Endodermal cell (in vitro differentiated cells): ENCODE measurements at regions not wholly inside any gene's neighbourhood (a gene's known extent, or its start where the extent isn't known, plus 50 kb on each side); places are given as distances from the start of the nearest gene placed in this dataset.

Source experiments
- DNase-seq: peaks from one replicate; pipeline ENCODE4 v3.0.0-alpha.2; 2017
- H3K27ac ChIP-seq: 2 replicates; pipeline ENCODE4 v1.5.1; 2013; ENCODE audit warnings: mild to moderate bottlenecking, low read depth, low read length, moderate library complexity
- H3K27me3 ChIP-seq: 2 replicates; pipeline ENCODE4 v1.6.1; 2013; ENCODE audit warnings: mild to moderate bottlenecking, low read length, moderate library complexity; ENCODE audit not compliant: insufficient read depth, control insufficient read depth, poor library complexity, severe bottlenecking
- H3K36me3 ChIP-seq: 2 replicates; pipeline ENCODE4 v1.7.0; 2013; ENCODE audit warnings: mild to moderate bottlenecking, low read length, moderate library complexity; ENCODE audit not compliant: control insufficient read depth, insufficient read depth
- H3K4me1 ChIP-seq: one replicate; pipeline ENCODE4 v1.7.0; 2013; ENCODE audit warnings: low read length; ENCODE audit not compliant: control insufficient read depth, insufficient read depth
- H3K4me3 ChIP-seq: 2 replicates; pipeline ENCODE4 v1.5.1; 2013; ENCODE audit warnings: mild to moderate bottlenecking, low read length, moderate library complexity
- H3K9ac ChIP-seq: 2 replicates; pipeline ENCODE4 v1.6.1; 2013; ENCODE audit warnings: mild to moderate bottlenecking, low read length, moderate library complexity; ENCODE audit not compliant: poor library complexity, severe bottlenecking; ENCODE audit errors: extremely low read depth
- H3K9me3 ChIP-seq: 2 replicates; pipeline ENCODE4 v1.6.1; 2013; ENCODE audit warnings: mild to moderate bottlenecking, low read length, moderate library complexity; ENCODE audit not compliant: control insufficient read depth
- H3K27ac Mint-ChIP-seq: 2 replicates; pipeline ENCODE4 v1.8.0; 2020; ENCODE audit warnings: mixed read lengths
- H3K27me3 Mint-ChIP-seq: 2 replicates; pipeline ENCODE4 v1.8.0; 2021; ENCODE audit warnings: mild to moderate bottlenecking, mixed read lengths; ENCODE audit not compliant: insufficient read depth
- H3K36me3 Mint-ChIP-seq: 2 replicates; pipeline ENCODE4 v1.8.0; 2020; ENCODE audit warnings: low read depth, mixed read lengths
- H3K4me1 Mint-ChIP-seq: 2 replicates; pipeline ENCODE4 v1.8.0; 2020; ENCODE audit warnings: mixed read lengths
- H3K4me3 Mint-ChIP-seq: 2 replicates; pipeline ENCODE4 v1.8.0; 2020; ENCODE audit warnings: mild to moderate bottlenecking, moderate library complexity, mixed read lengths
- H3K9me3 Mint-ChIP-seq: 2 replicates; pipeline ENCODE4 v1.8.0; 2020; ENCODE audit warnings: mild to moderate bottlenecking, mixed read lengths
- CTCF ChIP-seq: fragments of 200-600 bp; sonication (generic); conservative IDR thresholded peaks from 2 replicates; pipeline ENCODE4 v1.5.0; 2021; ENCODE audit warnings: antibody characterized with exemption, mild to moderate bottlenecking
- WGBS, 2 experiments: methylation state at CpG; one replicate each; pipeline versions ENCODE4 v1.1.5 to v1.1.7; 2013; ENCODE audit warnings: missing lambda C conversion rate in 2 of 2, mixed read lengths in 1 of 2; ENCODE audit not compliant: insufficient coverage in 1 of 2, insufficient read length in 1 of 2; 5-methylcytosine and 5-hydroxymethylcytosine counted together

- H3K4me3 Mint-ChIP-seq = no peak overlapping the region
- H3K9ac ChIP-seq = no peak overlapping the region
- H3K27me3 ChIP-seq = no peaks in the 10 kb centered on the region
- WGBS, 2 experiments = 93 to 95% methylated on average over 4 to 8 of the region's 8 CpGs
- no peak overlapping the region for H3K27ac Mint-ChIP-seq
- H3K9me3 Mint-ChIP-seq = no peaks in the 10 kb centered on the region
- H3K9me3 ChIP-seq = no peaks in the 10 kb centered on the region
- H3K27me3 Mint-ChIP-seq = peaks cover 2% of the 10 kb centered on the region
- TF ChIP-seq CTCF = no peak
- no peaks in the 10 kb centered on the region for H3K36me3 ChIP-seq
- peaks cover 16% of the 10 kb centered on the region for H3K4me1 Mint-ChIP-seq
- no peaks in the 10 kb centered on the region for H3K4me1 ChIP-seq
- H3K4me3 ChIP-seq = no peak overlapping the region
- no peak for DNase-seq
- no peak overlapping the region for H3K27ac ChIP-seq
- no peaks in the 10 kb centered on the region for H3K36me3 Mint-ChIP-seq
Measured at GRCh38 chr1:83756984-83757717, 241.8 kb downstream of the TTLL7 start.

GRCh38 chr1:83751602-83752001 lies 247.3 kb downstream of the TTLL7 start:
- peak overlapping the region; percentile 39 for H3K4me3 ChIP-seq
- WGBS, 2 experiments = 86% methylated on average over 1 of the region's 2 CpGs
- Mint-ChIP-seq H3K4me3 (no peak overlapping the region), H3K36me3 (no peaks in the 10 kb centered on the region), H3K27me3 (no peaks in the 10 kb centered on the region), H3K4me1 (peaks cover 19% of the 10 kb centered on the region), H3K9me3 (peaks cover 12% of the 10 kb centered on the region), H3K27ac (no peak overlapping the region)
- DNase-seq = no peak
- no peaks in the 10 kb centered on the region for H3K36me3 ChIP-seq
- no peak overlapping the region for H3K9ac ChIP-seq
- H3K27me3 ChIP-seq = no peaks in the 10 kb centered on the region
- no peak for TF ChIP-seq CTCF
- H3K9me3 ChIP-seq = peaks cover 17% of the 10 kb centered on the region
- no peak overlapping the region for H3K27ac ChIP-seq
- no peaks in the 10 kb centered on the region for H3K4me1 ChIP-seq

GRCh38 chr1:83750201-83750600 lies 248.7 kb downstream of the TTLL7 start:
- H3K4me3 ChIP-seq = peak overlapping the region; percentile 39
- Mint-ChIP-seq H3K4me1 (peaks cover 19% of the 10 kb centered on the region), H3K4me3 (no peak overlapping the region), H3K36me3 (no peaks in the 10 kb centered on the region), H3K27ac (no peak overlapping the region), H3K9me3 (peaks cover 12% of the 10 kb centered on the region), H3K27me3 (no peaks in the 10 kb centered on the region)
- H3K9me3 ChIP-seq = peaks cover 17% of the 10 kb centered on the region
- no peak for TF ChIP-seq CTCF
- H3K27ac ChIP-seq = no peak overlapping the region
- no peaks in the 10 kb centered on the region for H3K27me3 ChIP-seq
- H3K36me3 ChIP-seq = no peaks in the 10 kb centered on the region
- no peaks in the 10 kb centered on the region for H3K4me1 ChIP-seq
- H3K9ac ChIP-seq = no peak overlapping the region
- DNase-seq = no peak
- WGBS, 2 experiments = 93% methylated on average over 1 of the region's 1 CpG; no CpG with 5 or more reads in 1 of the 2 experiments
